CD4-positive, alpha-beta T cell treated with Interleukin-4 for 1 hour (primary cell): ENCODE measurements at regions not wholly inside any gene's neighbourhood (a gene's known extent, or its start where the extent isn't known, plus 50 kb on each side); places are given as distances from the start of the nearest gene placed in this dataset.

Source experiments
- DNase-seq, 2 donors: peaks; one replicate each; pipeline ENCODE4 v3.0.0-alpha.2; 2020 to 2022

GRCh38 chr6:43948527-43949485 lies 178.4 kb downstream of the MRPL14 start:
- no peak for DNase-seq

GRCh38 chr6:43947860-43948259 lies 177.8 kb downstream of the VEGFA start:
- DNase-seq: no peak

- DNase-seq: no peak
Observed at GRCh38 chr6:43946641-43947363, 176.8 kb downstream of the VEGFA start.

GRCh38 chr6:43945768-43946080 lies 175.7 kb downstream of the VEGFA start:
- no peak for DNase-seq

- DNase-seq: no peak
Observed at GRCh38 chr6:43944908-43945767, 175.1 kb downstream of the VEGFA start.

GRCh38 chr6:43943781-43944250 lies 173.8 kb downstream of the VEGFA start:
- DNase-seq: no peak

- DNase-seq: no peak
Observed at GRCh38 chr6:43943099-43943766, 173.2 kb downstream of the VEGFA start.

GRCh38 chr6:43942616-43943015 lies 172.6 kb downstream of the VEGFA start:
- no peak for DNase-seq

GRCh38 chr6:43942011-43942442 lies 172.0 kb downstream of the VEGFA start:
- DNase-seq: no peak

GRCh38 chr6:43941174-43941573 lies 171.2 kb downstream of the VEGFA start:
- DNase-seq: no peak

- no peak for DNase-seq
Observed at GRCh38 chr6:43940393-43941087, 170.5 kb downstream of the VEGFA start.

- no peak for DNase-seq
Observed at GRCh38 chr6:43940071-43940392, 170.0 kb downstream of the VEGFA start.

GRCh38 chr6:43939281-43940070 lies 169.5 kb downstream of the VEGFA start:
- no peak for DNase-seq

GRCh38 chr6:43938178-43939105 lies 168.4 kb downstream of the VEGFA start:
- no peak for DNase-seq

GRCh38 chr6:43937236-43938177 lies 167.5 kb downstream of the VEGFA start:
- no peak for DNase-seq

GRCh38 chr6:43936476-43936875 lies 166.5 kb downstream of the VEGFA start:
- no peak for DNase-seq

- no peak for DNase-seq
Observed at GRCh38 chr6:43935921-43936439, 166.0 kb downstream of the VEGFA start.

- DNase-seq: no peak
Observed at GRCh38 chr6:43934803-43935602, 165.0 kb downstream of the VEGFA start.
